PC-3 (cell line): ENCODE measurements at regions not wholly inside any gene's neighbourhood (a gene's known extent, or its start where the extent isn't known, plus 50 kb on each side); places are given as distances from the start of the nearest gene placed in this dataset.

Experiments used
- ATAC-seq: fragments of 200-7000 bp; cut with Tn5 transposase; 2 replicates; pipeline ENCODE4 v1.9.1; 2020; ENCODE audit warnings: mild to moderate bottlenecking, moderate library complexity
- BruUV-seq: library from RNA; stranded (reverse); fragments of 400-500 nt; replicated peaks from 2 replicates; lab custom pipeline; 2021; lab: Mats Ljungman, UMichigan
- CTCF ChIA-PET: fragments of 300-600 bp; sonication (Branson Sonifier 250); formaldehyde crosslinking; loops from one replicate; lab custom pipeline; 2022; ENCODE audit warnings: antibody characterized with exemption; lab: Charles Lee
- POLR2A ChIA-PET: fragments of 300-600 bp; sonication (Branson Sonifier 250); formaldehyde crosslinking; loops from one replicate; lab custom pipeline; 2022; ENCODE audit warnings: antibody characterized with exemption; ENCODE audit not compliant: unreplicated experiment; lab: Charles Lee
- DNase-seq: peaks from one replicate; pipeline ENCODE4 v3.0.0-alpha.2; 2015
- H2AFZ ChIP-seq: fragments of 300-600 bp; sonication (generic); 2 replicates; pipeline ENCODE4 v1.6.0; 2016; ENCODE audit warnings: antibody characterized with exemption, low read length
- H3F3A ChIP-seq: fragments of 300-600 bp; sonication (generic); one replicate; pipeline ENCODE4 v1.6.0; 2017; ENCODE audit warnings: antibody characterized with exemption, low read length, control low read depth, mild to moderate bottlenecking; ENCODE audit not compliant: unreplicated experiment
- H3K27ac ChIP-seq: fragments of 300-600 bp; sonication (generic); 2 replicates; pipeline ENCODE4 v1.5.1; 2016; ENCODE audit warnings: mild to moderate bottlenecking, low read length
- H3K27me3 ChIP-seq: fragments of 300-600 bp; sonication (generic); 2 replicates; pipeline ENCODE4 v1.6.1; 2016; ENCODE audit warnings: low read length, mixed read lengths
- H3K36me3 ChIP-seq: fragments of 300-600 bp; sonication (generic); 2 replicates; pipeline ENCODE4 v1.6.1; 2016; ENCODE audit warnings: low read depth, mixed run types, low read length, mixed read lengths
- H3K4me1 ChIP-seq: fragments of 300-600 bp; sonication (generic); 2 replicates; pipeline ENCODE4 v1.5.1; 2016; ENCODE audit warnings: low read length; ENCODE audit not compliant: insufficient read depth
- H3K4me2 ChIP-seq: fragments of 300-600 bp; sonication (generic); 2 replicates; pipeline ENCODE4 v1.6.0; 2016; ENCODE audit warnings: low read length
- H3K4me3 ChIP-seq: fragments of 300-600 bp; sonication (generic); 2 replicates; pipeline ENCODE4 v1.5.1; 2016; ENCODE audit warnings: mild to moderate bottlenecking, low read length, mixed read lengths
- H3K79me2 ChIP-seq: fragments of 300-600 bp; sonication (generic); 2 replicates; pipeline ENCODE4 v1.6.1; 2017; ENCODE audit warnings: low read length, mixed read lengths
- H3K9ac ChIP-seq: fragments of 300-600 bp; sonication (generic); 2 replicates; pipeline ENCODE4 v1.6.0; 2016; ENCODE audit warnings: mild to moderate bottlenecking, low read length
- H3K9me2 ChIP-seq: fragments of 300-600 bp; sonication (generic); replicated peaks from 2 replicates; pipeline ENCODE4 v1.6.1; 2016; ENCODE audit warnings: mixed run types, low read length, mixed read lengths
- H3K9me3 ChIP-seq: fragments of 300-600 bp; sonication (generic); 2 replicates; pipeline ENCODE4 v1.6.1; 2016; ENCODE audit warnings: low read length, mixed read lengths
- H4K20me1 ChIP-seq: fragments of 300-600 bp; sonication (generic); 2 replicates; pipeline ENCODE4 v1.6.1; 2016; ENCODE audit warnings: low read length, mixed read lengths
- EZH2 ChIP-seq: fragments of 300-600 bp; sonication (generic); IDR thresholded peaks from one replicate; pipeline ENCODE4 v1.6.1; 2017; ENCODE audit warnings: antibody characterized with exemption, mild to moderate bottlenecking, low read length; ENCODE audit not compliant: unreplicated experiment
- EZH2phosphoT487 ChIP-seq: fragments of 300-600 bp; sonication (generic); IDR thresholded peaks from 2 replicates; pipeline ENCODE4 v1.6.1; 2018; ENCODE audit warnings: mild to moderate bottlenecking, antibody characterized with exemption, low read length, borderline replicate concordance
- intact Hi-C: fragments of 100-400 bp; cut with micrococcal nuclease; formaldehyde crosslinking; loops from 2 replicates; pipeline ENCODE4 v1.9.0; 2023
- TF ChIP-seq, protein P1 (sequence below): fragments of 300-600 bp; sonication (generic); conservative IDR thresholded peaks from 2 replicates; pipeline ENCODE4 v1.5.1; 2017; ENCODE audit warnings: antibody characterized with exemption, low read depth, mild to moderate bottlenecking, low read length

- peak; percentile 70 for ATAC-seq
Observed at GRCh38 chr6:117018771-117019170, 141.7 kb downstream of the RFX6 start.

GRCh38 chr6:117022774-117023173, 145.7 kb downstream of the RFX6 start:
- Histone ChIP-seq H3K9ac (no peak overlapping the region), H4K20me1 (no peaks in the 10 kb centered on the region), H3K9me3 (no peaks in the 10 kb centered on the region), H3K27ac (no peak overlapping the region), H3K79me2 (no peaks in the 10 kb centered on the region), H3F3A (no peaks in the 10 kb centered on the region), H3K36me3 (no peaks in the 10 kb centered on the region), H2AFZ (no peak overlapping the region), H3K4me1 (no peaks in the 10 kb centered on the region; the same call in 1 of the 2 replicates), H3K4me2 (no peak overlapping the region), H3K4me3 (no peak overlapping the region), H3K9me2 (no peaks in the 10 kb centered on the region), H3K27me3 (no peaks in the 10 kb centered on the region)
- POLR2A ChIA-PET = no interaction called here
- CTCF ChIA-PET = no interaction called here
- no TSS peak for BruUV-seq
- TF ChIP-seq EZH2phosphoT487 = no peak
- no peak for TF ChIP-seq EZH2
- DNase-seq (no peak), ATAC-seq (no peak)
- intact Hi-C loops = no loop called here

More at GRCh38 chr6:117018771-117019170, 141.7 kb downstream of the RFX6 start:
- no peaks in the 10 kb centered on the region for H3K27me3 ChIP-seq
- ChIA-PET POLR2A (no interaction called here), CTCF (no interaction called here)
- no peak overlapping the region for H2AFZ ChIP-seq
- H3K4me3 ChIP-seq = no peak overlapping the region
- DNase-seq = peak; percentile 5
- intact Hi-C loops = no loop called here
- no peak overlapping the region for H3K27ac ChIP-seq
- no peaks in the 10 kb centered on the region for H3K79me2 ChIP-seq
- H3K4me2 ChIP-seq = no peak overlapping the region
- no peaks in the 10 kb centered on the region; the same call in 1 of the 2 replicates for H3K4me1 ChIP-seq
- no peaks in the 10 kb centered on the region for H3K36me3 ChIP-seq
- H4K20me1 ChIP-seq = no peaks in the 10 kb centered on the region
- H3K9me2 ChIP-seq = no peaks in the 10 kb centered on the region
- H3K9ac ChIP-seq = no peak overlapping the region
- BruUV-seq = no TSS peak
- TF ChIP-seq, protein P1, sequence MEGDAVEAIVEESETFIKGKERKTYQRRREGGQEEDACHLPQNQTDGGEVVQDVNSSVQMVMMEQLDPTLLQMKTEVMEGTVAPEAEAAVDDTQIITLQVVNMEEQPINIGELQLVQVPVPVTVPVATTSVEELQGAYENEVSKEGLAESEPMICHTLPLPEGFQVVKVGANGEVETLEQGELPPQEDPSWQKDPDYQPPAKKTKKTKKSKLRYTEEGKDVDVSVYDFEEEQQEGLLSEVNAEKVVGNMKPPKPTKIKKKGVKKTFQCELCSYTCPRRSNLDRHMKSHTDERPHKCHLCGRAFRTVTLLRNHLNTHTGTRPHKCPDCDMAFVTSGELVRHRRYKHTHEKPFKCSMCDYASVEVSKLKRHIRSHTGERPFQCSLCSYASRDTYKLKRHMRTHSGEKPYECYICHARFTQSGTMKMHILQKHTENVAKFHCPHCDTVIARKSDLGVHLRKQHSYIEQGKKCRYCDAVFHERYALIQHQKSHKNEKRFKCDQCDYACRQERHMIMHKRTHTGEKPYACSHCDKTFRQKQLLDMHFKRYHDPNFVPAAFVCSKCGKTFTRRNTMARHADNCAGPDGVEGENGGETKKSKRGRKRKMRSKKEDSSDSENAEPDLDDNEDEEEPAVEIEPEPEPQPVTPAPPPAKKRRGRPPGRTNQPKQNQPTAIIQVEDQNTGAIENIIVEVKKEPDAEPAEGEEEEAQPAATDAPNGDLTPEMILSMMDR = no peak
- TF ChIP-seq EZH2 (no peak), EZH2phosphoT487 (no peak)
- no peaks in the 10 kb centered on the region for H3K9me3 ChIP-seq
- no peaks in the 10 kb centered on the region for H3F3A ChIP-seq

GRCh38 chr6:117025310-117025709, 148.3 kb downstream of the RFX6 start:
- BruUV-seq = no TSS peak
- POLR2A ChIA-PET = no interaction called here
- TF ChIP-seq, protein P1 = no peak
- TF ChIP-seq EZH2 (no peak), EZH2phosphoT487 (no peak)

More at GRCh38 chr6:117025310-117025709, 148.3 kb downstream of the RFX6 start:
- Histone ChIP-seq H3K79me2 (no peaks in the 10 kb centered on the region), H3K9ac (no peak overlapping the region), H4K20me1 (no peaks in the 10 kb centered on the region), H3K27ac (no peak overlapping the region), H3K27me3 (no peaks in the 10 kb centered on the region), H3K4me2 (no peak overlapping the region), H3K36me3 (no peaks in the 10 kb centered on the region), H3K9me2 (no peaks in the 10 kb centered on the region), H3K4me1 (no peaks in the 10 kb centered on the region), H2AFZ (no peak overlapping the region), H3K4me3 (no peak overlapping the region), H3K9me3 (no peaks in the 10 kb centered on the region), H3F3A (no peaks in the 10 kb centered on the region)
- no peak for ATAC-seq
- CTCF ChIA-PET = no interaction called here
- intact Hi-C loops = no loop called here
- DNase-seq = no peak
